ENCODE measurements at regions not wholly inside any gene's neighbourhood (a gene's known extent, or its start where the extent isn't known, plus 50 kb on each side); places are given as distances from the start of the nearest gene placed in this dataset.

DNA sequence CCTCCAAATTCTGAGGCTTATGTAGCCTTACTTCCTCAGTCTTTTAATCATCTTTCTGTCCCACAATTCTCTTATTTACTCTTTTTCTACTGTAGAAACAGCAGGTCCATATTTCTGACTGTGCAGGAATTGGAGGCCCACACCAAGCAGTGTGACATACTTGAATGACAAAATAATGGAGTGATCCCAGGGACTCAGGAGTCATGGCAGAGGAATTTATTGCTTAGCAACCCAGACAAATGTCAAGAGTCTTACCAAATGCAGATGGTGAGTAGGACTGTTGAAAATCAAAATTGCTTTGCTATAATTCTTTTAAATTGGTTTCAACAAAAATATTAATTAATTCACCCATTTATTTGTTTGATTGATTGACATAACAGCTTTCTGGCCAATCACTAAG lies 59.9 kb downstream of the HTR1B start:
- no peaks in the 10 kb centered on the region for H3K27me3 ChIP-seq (ENCODE audit: insufficient read depth, low read length)
- H3K9me3 ChIP-seq (ENCODE audit: insufficient read depth, low read depth, low read length) = no peaks in the 10 kb centered on the region
- H3K4me1 ChIP-seq (ENCODE audit: insufficient read depth, low read length) = peaks cover 8% of the 10 kb centered on the region; the same call in 1 of the 2 replicates
- no peak overlapping the region for H3K27ac ChIP-seq (ENCODE audit: low read length)
- H3K4me3 ChIP-seq (ENCODE audit: low read length) = no peak overlapping the region
- H3K9ac ChIP-seq (ENCODE audit: low read depth, low read length) = no peak overlapping the region
- no peaks in the 10 kb centered on the region for H3K36me3 ChIP-seq (ENCODE audit: insufficient read depth, low read depth, low read length)

DNA sequence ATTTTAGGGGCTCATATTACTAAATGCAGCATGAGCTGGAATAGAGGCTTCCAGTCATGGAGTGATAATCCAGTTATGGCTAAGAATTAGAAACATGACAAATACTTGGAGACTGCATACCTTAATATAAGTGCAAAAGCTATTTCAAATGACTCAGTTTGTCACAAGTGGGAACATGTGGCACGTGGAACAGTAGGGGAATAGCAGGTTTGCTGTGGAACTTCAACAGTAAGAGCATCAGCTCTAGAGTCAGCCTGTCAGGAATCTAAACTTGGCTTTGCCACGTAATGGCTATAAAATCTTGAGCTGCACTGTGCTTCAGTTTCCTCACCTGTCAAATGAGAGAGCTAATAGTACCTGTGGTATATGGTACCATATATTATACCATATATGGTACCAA lies 62.1 kb downstream of the HTR1B start:
- Histone ChIP-seq H3K36me3 (ENCODE audit: insufficient read depth, low read depth, low read length) (no peaks in the 10 kb centered on the region), H3K27me3 (ENCODE audit: insufficient read depth, low read length) (no peaks in the 10 kb centered on the region), H3K4me1 (ENCODE audit: insufficient read depth, low read length) (peaks cover 8% of the 10 kb centered on the region; the same call in 1 of the 2 replicates), H3K9me3 (ENCODE audit: insufficient read depth, low read depth, low read length) (no peaks in the 10 kb centered on the region), H3K4me3 (ENCODE audit: low read length) (no peak overlapping the region), H3K9ac (ENCODE audit: low read depth, low read length) (no peak overlapping the region), H3K27ac (ENCODE audit: low read length) (no peak overlapping the region)

DNA sequence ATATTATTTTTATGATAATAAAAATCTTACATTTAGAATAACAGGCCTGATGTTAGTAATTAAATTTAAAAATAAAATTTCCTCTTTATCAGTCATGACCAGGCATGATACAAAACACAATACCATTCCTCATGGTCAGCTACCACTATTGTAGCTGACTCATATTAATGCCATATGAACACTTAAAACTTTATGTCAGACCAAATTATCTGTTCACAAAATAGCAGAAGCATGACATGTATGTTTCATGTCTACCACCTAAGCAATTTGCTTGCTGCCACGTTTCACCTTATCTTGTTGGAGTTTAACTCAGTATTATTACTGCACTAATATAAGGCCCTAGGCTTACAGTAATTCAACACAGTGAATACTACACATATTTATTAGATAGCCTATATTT lies 65.7 kb downstream of the HTR1B start:
- H3K4me3 ChIP-seq (ENCODE audit: low read length) = no peak overlapping the region
- H3K27me3 ChIP-seq (ENCODE audit: insufficient read depth, low read length) = no peaks in the 10 kb centered on the region
- H3K27ac ChIP-seq (ENCODE audit: low read length) = no peak overlapping the region
- H3K36me3 ChIP-seq (ENCODE audit: insufficient read depth, low read depth, low read length) = no peaks in the 10 kb centered on the region
- H3K4me1 ChIP-seq (ENCODE audit: insufficient read depth, low read length) = peaks cover 8% of the 10 kb centered on the region; the same call in 1 of the 2 replicates
- H3K9me3 ChIP-seq (ENCODE audit: insufficient read depth, low read depth, low read length) = no peaks in the 10 kb centered on the region
- no peak overlapping the region for H3K9ac ChIP-seq (ENCODE audit: low read depth, low read length)

DNA sequence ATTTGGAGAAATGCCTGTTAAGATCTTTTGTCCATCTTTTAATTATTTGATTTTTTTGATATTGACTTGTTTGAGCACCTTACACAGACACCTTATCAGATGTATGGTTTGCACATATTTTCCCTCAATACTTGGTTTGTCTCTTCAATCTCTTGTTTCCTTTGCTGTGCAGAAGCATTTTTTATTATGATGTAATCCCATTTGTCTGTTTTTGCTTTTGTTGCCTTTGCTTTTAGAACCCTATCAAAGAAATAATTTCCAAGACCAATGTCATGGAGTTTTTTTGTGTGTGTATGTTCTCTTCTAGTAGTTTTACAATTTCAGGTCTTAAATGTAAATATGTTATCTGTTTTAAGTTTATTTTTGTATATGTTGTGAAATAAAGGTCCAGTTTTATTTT lies 73.9 kb downstream of the HTR1B start:
- Histone ChIP-seq H3K9ac (ENCODE audit: low read depth, low read length) (no peak overlapping the region), H3K27ac (ENCODE audit: low read length) (no peak overlapping the region), H3K36me3 (ENCODE audit: insufficient read depth, low read depth, low read length) (no peaks in the 10 kb centered on the region), H3K4me1 (ENCODE audit: insufficient read depth, low read length) (no peaks in the 10 kb centered on the region), H3K9me3 (ENCODE audit: insufficient read depth, low read depth, low read length) (no peaks in the 10 kb centered on the region), H3K4me3 (ENCODE audit: low read length) (no peak overlapping the region), H3K27me3 (ENCODE audit: insufficient read depth, low read length) (no peaks in the 10 kb centered on the region)

DNA sequence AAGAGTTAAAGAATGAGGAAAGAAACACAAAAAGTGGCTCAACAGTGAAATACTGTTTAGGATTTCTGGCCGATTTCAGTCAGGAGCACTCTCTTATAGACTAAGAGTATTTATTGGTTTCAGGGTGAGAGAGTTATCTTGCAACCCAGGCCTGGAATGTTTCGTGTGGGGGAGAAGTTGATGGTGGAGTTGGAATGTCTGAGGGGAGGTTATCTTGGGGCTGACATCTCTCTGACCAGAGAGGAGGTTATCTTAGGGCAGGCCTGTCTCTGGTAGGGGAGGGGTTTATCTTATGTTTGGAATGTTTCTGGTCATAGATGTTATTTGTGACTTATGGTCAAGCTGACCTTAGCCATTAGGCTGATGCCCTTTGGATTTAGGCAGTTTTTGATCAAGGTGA lies 80.3 kb downstream of the HTR1B start:
- no peak overlapping the region for H3K9ac ChIP-seq (ENCODE audit: low read depth, low read length)
- no peaks in the 10 kb centered on the region for H3K36me3 ChIP-seq (ENCODE audit: insufficient read depth, low read depth, low read length)
- H3K4me1 ChIP-seq (ENCODE audit: insufficient read depth, low read length) = no peaks in the 10 kb centered on the region
- no peak overlapping the region for H3K4me3 ChIP-seq (ENCODE audit: low read length)
- H3K27me3 ChIP-seq (ENCODE audit: insufficient read depth, low read length) = no peaks in the 10 kb centered on the region
- H3K27ac ChIP-seq (ENCODE audit: low read length) = no peak overlapping the region
- no peaks in the 10 kb centered on the region for H3K9me3 ChIP-seq (ENCODE audit: insufficient read depth, low read depth, low read length)

DNA sequence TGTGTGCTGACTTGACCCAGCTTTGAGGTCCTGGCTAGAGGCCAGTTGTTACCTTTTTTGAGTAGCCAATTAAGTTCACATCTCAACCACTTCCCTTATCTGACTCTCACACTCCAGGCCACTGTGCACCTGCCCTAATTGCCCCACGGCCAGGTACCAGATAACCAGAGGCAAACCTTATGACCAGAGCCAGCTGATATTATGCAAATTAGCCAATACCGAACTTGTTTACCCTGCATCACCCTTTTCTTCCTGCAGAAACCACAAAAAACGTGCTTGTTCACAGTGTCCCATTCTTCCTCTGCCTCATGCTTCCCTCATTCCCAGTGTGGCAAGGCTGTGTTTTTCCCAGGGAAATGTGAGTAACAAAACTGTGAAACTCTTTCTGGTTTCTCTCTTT lies 89.3 kb downstream of the HTR1B start:
- H3K4me1 ChIP-seq (ENCODE audit: insufficient read depth, low read length) = no peaks in the 10 kb centered on the region
- no peak overlapping the region for H3K4me3 ChIP-seq (ENCODE audit: low read length)
- H3K36me3 ChIP-seq (ENCODE audit: insufficient read depth, low read depth, low read length) = no peaks in the 10 kb centered on the region
- H3K27ac ChIP-seq (ENCODE audit: low read length) = no peak overlapping the region
- H3K9ac ChIP-seq (ENCODE audit: low read depth, low read length) = no peak overlapping the region
- H3K9me3 ChIP-seq (ENCODE audit: insufficient read depth, low read depth, low read length) = no peaks in the 10 kb centered on the region
- no peaks in the 10 kb centered on the region for H3K27me3 ChIP-seq (ENCODE audit: insufficient read depth, low read length)

DNA sequence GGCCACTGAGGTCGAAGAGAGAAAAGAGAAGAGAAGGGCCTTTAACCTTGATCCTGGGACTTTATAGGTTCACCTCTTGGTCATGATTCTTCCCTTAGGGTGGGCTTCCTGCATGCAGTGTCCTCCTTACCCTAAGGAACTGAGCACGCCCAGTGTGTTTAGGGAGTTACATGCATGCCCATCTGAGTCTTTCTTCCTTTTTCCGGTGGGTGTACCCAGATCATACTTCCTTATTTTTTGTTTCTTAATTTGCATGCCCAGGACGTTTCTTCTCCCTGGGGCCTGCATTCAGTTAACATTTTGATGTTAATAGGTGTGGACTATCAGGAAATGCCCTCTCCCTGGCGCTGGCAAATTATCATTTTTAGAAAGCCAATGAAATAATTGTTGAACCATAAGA lies 91.5 kb downstream of the HTR1B start:
- Histone ChIP-seq H3K27ac (ENCODE audit: low read length) (no peak overlapping the region), H3K9ac (ENCODE audit: low read depth, low read length) (no peak overlapping the region), H3K27me3 (ENCODE audit: insufficient read depth, low read length) (no peaks in the 10 kb centered on the region), H3K36me3 (ENCODE audit: insufficient read depth, low read depth, low read length) (no peaks in the 10 kb centered on the region), H3K4me3 (ENCODE audit: low read length) (no peak overlapping the region), H3K4me1 (ENCODE audit: insufficient read depth, low read length) (no peaks in the 10 kb centered on the region), H3K9me3 (ENCODE audit: insufficient read depth, low read depth, low read length) (no peaks in the 10 kb centered on the region)

DNA sequence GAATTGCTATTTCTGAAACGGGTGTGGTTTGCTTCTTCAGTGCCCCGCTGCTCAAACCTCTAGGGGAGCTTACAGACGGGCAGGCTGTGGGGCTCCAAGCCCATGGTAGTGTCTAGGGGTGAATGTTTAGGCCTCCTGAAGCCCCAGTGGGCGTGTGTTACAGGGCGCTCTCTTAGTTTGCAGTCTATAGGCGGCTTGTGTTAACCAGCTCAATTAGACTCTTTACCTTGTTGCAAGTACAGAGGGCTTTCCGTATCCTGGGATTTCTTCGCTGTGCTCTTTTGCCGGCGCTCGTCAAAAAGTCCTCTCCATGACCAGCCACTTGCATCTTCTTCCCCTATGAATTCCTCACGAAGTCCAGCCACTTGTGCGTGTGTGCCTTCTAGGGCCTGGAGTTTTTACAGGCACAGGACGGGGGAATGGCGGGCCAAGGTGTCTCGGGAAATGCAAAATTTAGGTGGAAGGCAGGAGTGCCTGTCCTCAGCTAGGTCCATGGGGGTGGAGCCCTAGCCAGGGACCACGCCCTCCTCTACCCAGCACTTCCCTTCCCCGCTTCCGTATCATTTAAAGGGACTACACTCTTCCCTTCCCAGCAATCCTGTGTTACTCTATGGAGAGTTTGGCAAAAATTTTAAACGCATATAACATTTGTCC lies 94.5 kb downstream of the HTR1B start:
- Histone ChIP-seq H3K27ac (ENCODE audit: low read length) (no peak overlapping the region), H3K36me3 (ENCODE audit: insufficient read depth, low read depth, low read length) (no peaks in the 10 kb centered on the region), H3K9ac (ENCODE audit: low read depth, low read length) (no peak overlapping the region), H3K4me3 (ENCODE audit: low read length) (peak overlapping the region; percentile 52; the same call in 1 of the 2 replicates), H3K9me3 (ENCODE audit: insufficient read depth, low read depth, low read length) (no peaks in the 10 kb centered on the region), H3K4me1 (ENCODE audit: insufficient read depth, low read length) (no peaks in the 10 kb centered on the region), H3K27me3 (ENCODE audit: insufficient read depth, low read length) (no peaks in the 10 kb centered on the region)

DNA sequence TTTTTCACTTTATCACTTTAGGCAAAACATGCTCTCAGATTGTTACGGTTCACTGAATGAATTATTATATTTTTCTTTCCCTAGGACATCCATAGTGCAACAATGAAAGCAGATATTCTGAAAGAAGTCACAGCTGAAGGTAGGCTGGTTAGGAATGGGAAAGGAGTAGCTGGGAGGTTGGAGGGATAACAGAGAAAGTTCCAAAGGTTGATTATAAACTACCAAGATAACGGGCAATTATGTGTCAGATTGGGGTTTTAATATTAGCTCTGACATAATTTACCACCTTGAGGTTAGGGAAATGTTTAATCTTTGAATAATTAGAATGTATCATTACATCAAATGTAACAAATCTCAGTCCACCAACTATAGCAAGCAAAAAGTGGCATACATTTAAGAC lies 96.5 kb downstream of the HTR1B start:
- Histone ChIP-seq H3K27ac (ENCODE audit: low read length) (no peak overlapping the region), H3K36me3 (ENCODE audit: insufficient read depth, low read depth, low read length) (no peaks in the 10 kb centered on the region), H3K9ac (ENCODE audit: low read depth, low read length) (no peak overlapping the region), H3K4me3 (ENCODE audit: low read length) (no peak overlapping the region), H3K4me1 (ENCODE audit: insufficient read depth, low read length) (no peaks in the 10 kb centered on the region), H3K27me3 (ENCODE audit: insufficient read depth, low read length) (no peaks in the 10 kb centered on the region), H3K9me3 (ENCODE audit: insufficient read depth, low read depth, low read length) (no peaks in the 10 kb centered on the region; the same call in 1 of the 2 replicates)

DNA sequence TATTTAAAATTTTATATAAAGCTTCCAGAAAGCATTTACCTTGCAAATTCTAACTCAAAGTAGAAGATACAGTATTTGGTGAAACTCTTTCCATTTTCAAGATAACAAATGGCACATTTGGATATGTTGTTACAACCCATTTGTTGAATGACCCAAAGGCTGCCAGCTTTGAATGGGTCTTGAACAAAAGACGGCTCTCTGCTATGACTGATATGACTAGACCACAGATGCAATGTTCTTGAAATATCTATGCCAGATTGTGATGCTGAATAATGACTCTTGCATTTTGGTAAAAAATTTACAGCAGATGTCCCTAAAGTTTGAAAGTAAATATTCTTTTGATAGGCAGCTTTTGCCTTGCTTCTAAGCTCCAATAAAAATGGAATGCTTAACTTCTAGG lies 99.6 kb downstream of the HTR1B start:
- H3K4me1 ChIP-seq (ENCODE audit: insufficient read depth, low read length) = no peaks in the 10 kb centered on the region
- no peaks in the 10 kb centered on the region for H3K27me3 ChIP-seq (ENCODE audit: insufficient read depth, low read length)
- H3K9ac ChIP-seq (ENCODE audit: low read depth, low read length) = no peak overlapping the region
- H3K36me3 ChIP-seq (ENCODE audit: insufficient read depth, low read depth, low read length) = no peaks in the 10 kb centered on the region
- no peaks in the 10 kb centered on the region; the same call in 1 of the 2 replicates for H3K9me3 ChIP-seq (ENCODE audit: insufficient read depth, low read depth, low read length)
- no peak overlapping the region for H3K27ac ChIP-seq (ENCODE audit: low read length)
- H3K4me3 ChIP-seq (ENCODE audit: low read length) = no peak overlapping the region

DNA sequence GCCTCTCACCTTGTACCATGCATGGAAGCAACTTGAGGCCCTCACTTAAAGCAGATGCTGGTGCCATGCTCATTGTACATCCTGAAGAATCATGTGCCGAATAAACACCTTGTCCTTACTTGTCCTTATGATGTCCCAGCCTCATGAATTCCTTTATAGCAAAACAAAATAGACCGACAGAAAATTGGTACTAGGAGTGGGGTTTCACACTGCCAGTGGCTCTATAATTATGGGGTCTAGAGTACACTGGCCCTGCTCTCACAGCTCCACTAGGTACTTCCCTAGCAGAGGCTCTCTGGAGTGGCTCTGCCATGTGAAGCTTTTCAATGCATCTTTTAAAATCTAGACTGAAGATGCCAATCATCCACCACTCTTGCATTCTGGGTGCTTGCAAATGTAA lies 101.2 kb downstream of the HTR1B start:
- Histone ChIP-seq H3K27ac (ENCODE audit: low read length) (no peak overlapping the region), H3K27me3 (ENCODE audit: insufficient read depth, low read length) (no peaks in the 10 kb centered on the region), H3K9me3 (ENCODE audit: insufficient read depth, low read depth, low read length) (no peaks in the 10 kb centered on the region; the same call in 1 of the 2 replicates), H3K4me3 (ENCODE audit: low read length) (no peak overlapping the region), H3K36me3 (ENCODE audit: insufficient read depth, low read depth, low read length) (no peaks in the 10 kb centered on the region), H3K9ac (ENCODE audit: low read depth, low read length) (no peak overlapping the region), H3K4me1 (ENCODE audit: insufficient read depth, low read length) (no peaks in the 10 kb centered on the region)

DNA sequence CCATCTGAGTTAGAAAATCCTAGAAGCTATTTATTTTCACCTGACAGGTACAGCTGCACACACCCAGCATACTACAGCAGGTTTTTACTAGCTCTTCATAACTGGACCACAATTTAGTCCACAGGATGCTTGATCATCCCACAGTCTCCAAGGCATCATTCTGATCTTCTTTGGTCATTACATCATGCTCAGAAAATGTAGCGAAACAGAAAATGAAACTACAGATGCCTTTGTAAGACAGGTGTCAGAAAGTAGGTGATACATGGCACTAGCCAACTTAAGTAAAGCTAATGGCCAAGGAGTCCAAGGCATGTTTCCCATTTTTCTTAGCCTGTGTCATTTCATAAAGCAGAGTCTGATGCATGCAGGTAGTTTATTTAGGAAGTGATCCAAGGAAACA lies 102.3 kb downstream of the HTR1B start:
- Histone ChIP-seq H3K9ac (ENCODE audit: low read depth, low read length) (no peak overlapping the region), H3K36me3 (ENCODE audit: insufficient read depth, low read depth, low read length) (no peaks in the 10 kb centered on the region), H3K4me1 (ENCODE audit: insufficient read depth, low read length) (no peaks in the 10 kb centered on the region), H3K27me3 (ENCODE audit: insufficient read depth, low read length) (no peaks in the 10 kb centered on the region), H3K4me3 (ENCODE audit: low read length) (no peak overlapping the region), H3K9me3 (ENCODE audit: insufficient read depth, low read depth, low read length) (no peaks in the 10 kb centered on the region; the same call in 1 of the 2 replicates), H3K27ac (ENCODE audit: low read length) (no peak overlapping the region)
